Trophoblast cell (in vitro differentiated cells and primary cell): ENCODE measurements at regions not wholly inside any gene's neighbourhood (a gene's known extent, or its start where the extent isn't known, plus 50 kb on each side); places are given as distances from the start of the nearest gene placed in this dataset.

ENCODE experiments used
- DNase-seq, 2 donors: peaks; one replicate each; pipeline ENCODE4 v3.0.0-alpha.2; 2016
- H2AFZ ChIP-seq: 2 replicates; pipeline ENCODE4 v1.6.1; 2013; ENCODE audit warnings: low read length, moderate library complexity, mild to moderate bottlenecking; ENCODE audit not compliant: insufficient read depth, poor library complexity
- H2AK5ac ChIP-seq: 2 replicates; pipeline ENCODE4 v1.6.1; 2013; ENCODE audit warnings: mild to moderate bottlenecking, low read length
- H2BK120ac ChIP-seq: 2 replicates; pipeline ENCODE4 v1.6.1; 2013; ENCODE audit warnings: low read length, mild to moderate bottlenecking, moderate library complexity; ENCODE audit not compliant: insufficient read depth, poor library complexity
- H2BK12ac ChIP-seq: 2 replicates; pipeline ENCODE4 v1.6.1; 2013; ENCODE audit warnings: mild to moderate bottlenecking, low read length, moderate library complexity
- H2BK5ac ChIP-seq: 2 replicates; pipeline ENCODE4 v1.6.1; 2013; ENCODE audit warnings: low read length, low read depth, moderate library complexity, mild to moderate bottlenecking; ENCODE audit not compliant: poor library complexity
- H3K14ac ChIP-seq: 2 replicates; pipeline ENCODE4 v1.6.1; 2013; ENCODE audit warnings: mild to moderate bottlenecking, low read length
- H3K18ac ChIP-seq: 2 replicates; pipeline ENCODE4 v1.6.1; 2013; ENCODE audit warnings: mild to moderate bottlenecking, low read length
- H3K23ac ChIP-seq: 2 replicates; pipeline ENCODE4 v1.6.1; 2013; ENCODE audit warnings: low read length
- H3K27ac ChIP-seq: 2 replicates; pipeline ENCODE4 v1.5.1; 2013; ENCODE audit warnings: low read depth, mild to moderate bottlenecking, inconsistent platforms, low read length, moderate library complexity
- H3K27me3 ChIP-seq: 2 replicates; pipeline ENCODE4 v1.6.1; 2013; ENCODE audit warnings: inconsistent platforms, mild to moderate bottlenecking, low read length, moderate library complexity; ENCODE audit not compliant: insufficient read depth
- H3K36me3 ChIP-seq, 2 experiments: 1 replicate in 1 of 2; 2 replicates in 1 of 2; pipeline ENCODE4 v1.6.1; 2013; ENCODE audit warnings: low read length in 2 of 2, mild to moderate bottlenecking in 2 of 2, moderate library complexity in 1 of 2; ENCODE audit not compliant: insufficient read depth in 2 of 2, control insufficient read depth in 1 of 2
- H3K4ac ChIP-seq: 2 replicates; pipeline ENCODE4 v1.6.1; 2013; ENCODE audit warnings: low read depth, mild to moderate bottlenecking, low read length, moderate library complexity
- H3K4me1 ChIP-seq, 2 experiments: 1 replicate in 1 of 2; 2 replicates in 1 of 2; pipeline ENCODE4 v1.6.1; 2013; ENCODE audit warnings: low read length in 2 of 2, mild to moderate bottlenecking in 2 of 2, moderate library complexity in 1 of 2; ENCODE audit not compliant: insufficient read depth in 2 of 2, control insufficient read depth in 1 of 2
- H3K4me2 ChIP-seq: 2 replicates; pipeline ENCODE4 v1.6.1; 2013; ENCODE audit warnings: inconsistent platforms, mild to moderate bottlenecking, low read length, moderate library complexity
- H3K4me3 ChIP-seq: 2 replicates; pipeline ENCODE4 v1.5.1; 2013; ENCODE audit warnings: mild to moderate bottlenecking, low read depth, low read length, inconsistent platforms
- H3K79me1 ChIP-seq: one replicate; pipeline ENCODE4 v1.6.1; 2013; ENCODE audit warnings: low read length
- H3K79me2 ChIP-seq: 2 replicates; pipeline ENCODE4 v1.6.1; 2013; ENCODE audit warnings: low read length, mild to moderate bottlenecking; ENCODE audit not compliant: control insufficient read depth, insufficient read depth, poor library complexity
- H3K9ac ChIP-seq: 2 replicates; pipeline ENCODE4 v1.6.1; 2013; ENCODE audit warnings: mild to moderate bottlenecking, low read length
- H3K9me3 ChIP-seq: 2 replicates; pipeline ENCODE4 v1.6.1; 2013; ENCODE audit warnings: low read depth, mild to moderate bottlenecking, control low read depth, inconsistent platforms, low read length; ENCODE audit not compliant: insufficient read depth
- H4K12ac ChIP-seq: 2 replicates; pipeline ENCODE4 v1.6.1; 2013; ENCODE audit warnings: low read depth, mild to moderate bottlenecking, low read length, moderate library complexity
- H4K8ac ChIP-seq: 2 replicates; pipeline ENCODE4 v1.6.1; 2013; ENCODE audit warnings: low read depth, mild to moderate bottlenecking, low read length, moderate library complexity
- H4K91ac ChIP-seq: one replicate; pipeline ENCODE4 v1.6.1; 2013; ENCODE audit warnings: low read depth, mild to moderate bottlenecking, low read length, moderate library complexity
- WGBS: extraction: QIAGEN DNeasy Blood & Tissue Kit; methylation state at CpG from one replicate; pipeline ENCODE4 v1.1.7; 2013; ENCODE audit warnings: missing lambda C conversion rate; ENCODE audit not compliant: insufficient read length, insufficient coverage; ENCODE audit errors: extremely low coverage; 5-methylcytosine and 5-hydroxymethylcytosine counted together

- Histone ChIP-seq H2BK12ac (no peak overlapping the region), H3K4me1 (no peaks in the 10 kb centered on the region), H3K18ac (no peak overlapping the region), H4K12ac (no peak overlapping the region), H3K27me3 (no peaks in the 10 kb centered on the region), H2BK5ac (no peak overlapping the region), H3K9ac (no peak overlapping the region), H2BK120ac (no peak overlapping the region), H3K36me3 (no peaks in the 10 kb centered on the region), H2AK5ac (no peak overlapping the region), H3K4me2 (no peak overlapping the region), H3K79me2 (no peaks in the 10 kb centered on the region), H3K27ac (no peak overlapping the region), H2AFZ (no peak overlapping the region), H4K8ac (no peak overlapping the region), H3K23ac (no peak overlapping the region), H3K14ac (no peak overlapping the region), H4K91ac (no peak overlapping the region), H3K4ac (no peak overlapping the region), H3K79me1 (no peaks in the 10 kb centered on the region), H3K9me3 (peaks cover 1% of the 10 kb centered on the region), H3K4me3 (no peak overlapping the region)
- no peak for DNase-seq
- no CpG with 5 or more reads among the region's 7 CpGs for WGBS
Measured at GRCh38 chr13:94947965-94948371, 235.6 kb upstream of the SOX21 start.

DNA sequence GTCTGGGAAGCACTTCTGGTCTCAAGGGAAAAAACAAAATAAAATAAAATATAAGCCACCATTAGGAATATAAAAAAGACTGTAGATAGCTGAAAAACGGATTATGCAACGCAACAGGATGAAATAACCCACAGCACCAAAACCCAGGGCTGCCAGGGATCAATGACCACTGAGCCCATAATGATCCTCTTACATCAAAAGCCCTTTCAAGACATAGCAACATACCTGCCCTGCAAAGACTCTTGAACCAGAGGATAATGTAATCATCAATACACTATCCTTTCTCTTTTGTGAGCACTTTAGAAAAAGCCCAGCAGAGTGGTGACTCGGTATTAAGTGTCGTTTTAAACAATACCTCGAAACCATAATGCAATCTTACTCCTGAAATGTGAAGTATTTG, 235.0 kb upstream of the SOX21 start:
- no peak overlapping the region for H2AFZ ChIP-seq
- H3K14ac ChIP-seq: no peak overlapping the region
- no peak overlapping the region for H2AK5ac ChIP-seq
- no peaks in the 10 kb centered on the region for H3K36me3 ChIP-seq
- no peak for DNase-seq
- no peaks in the 10 kb centered on the region for H3K27me3 ChIP-seq
- H2BK12ac ChIP-seq: no peak overlapping the region
- H3K4ac ChIP-seq: no peak overlapping the region
- H3K23ac ChIP-seq: no peak overlapping the region
- no peak overlapping the region for H2BK5ac ChIP-seq
- no peaks in the 10 kb centered on the region for H3K79me2 ChIP-seq
- no peak overlapping the region for H4K12ac ChIP-seq
- H3K27ac ChIP-seq: no peak overlapping the region
- no peak overlapping the region for H3K18ac ChIP-seq
- H3K4me3 ChIP-seq: no peak overlapping the region
- no peaks in the 10 kb centered on the region for H3K4me1 ChIP-seq
- H4K91ac ChIP-seq: no peak overlapping the region
- peaks cover 1% of the 10 kb centered on the region for H3K9me3 ChIP-seq
- no peak overlapping the region for H3K4me2 ChIP-seq
- no CpG with 5 or more reads among the region's 5 CpGs for WGBS
- H2BK120ac ChIP-seq: no peak overlapping the region
- H4K8ac ChIP-seq: no peak overlapping the region
- no peak overlapping the region for H3K9ac ChIP-seq
- no peaks in the 10 kb centered on the region for H3K79me1 ChIP-seq

DNA sequence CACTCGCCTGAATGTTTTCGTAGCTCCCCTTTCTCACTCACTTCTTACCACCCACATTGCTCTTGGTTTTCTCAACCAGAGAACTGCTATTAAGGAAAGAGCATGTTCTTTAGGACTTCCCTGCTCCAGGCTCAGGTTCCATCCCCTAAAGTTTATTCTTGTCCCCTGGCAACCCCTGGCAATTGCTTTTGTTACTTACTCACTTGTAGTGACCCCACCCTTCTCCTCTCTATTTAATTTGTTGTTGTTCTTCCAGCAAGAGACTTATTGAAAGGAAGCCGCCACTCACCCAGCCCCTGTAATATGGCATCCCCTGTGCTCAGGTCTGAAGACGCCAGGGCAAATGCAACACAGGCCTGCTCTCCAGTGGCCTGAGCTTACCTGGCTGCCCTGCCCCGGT, 233.7 kb upstream of the SOX21 start:
- Histone ChIP-seq H4K8ac (no peak overlapping the region), H3K4ac (no peak overlapping the region), H3K18ac (no peak overlapping the region), H3K9ac (no peak overlapping the region), H3K4me1 (no peaks in the 10 kb centered on the region), H3K36me3 (no peaks in the 10 kb centered on the region), H3K4me3 (no peak overlapping the region), H3K9me3 (no peaks in the 10 kb centered on the region), H3K14ac (no peak overlapping the region), H3K79me1 (no peaks in the 10 kb centered on the region), H3K27ac (no peak overlapping the region), H3K27me3 (no peaks in the 10 kb centered on the region), H4K91ac (no peak overlapping the region), H2BK120ac (no peak overlapping the region), H2AK5ac (no peak overlapping the region), H3K79me2 (no peaks in the 10 kb centered on the region), H2AFZ (no peak overlapping the region), H4K12ac (no peak overlapping the region), H3K4me2 (no peak overlapping the region), H3K23ac (no peak overlapping the region), H2BK5ac (no peak overlapping the region), H2BK12ac (no peak overlapping the region)
- DNase-seq: no peak
- no CpG with 5 or more reads among the region's 5 CpGs for WGBS

DNA sequence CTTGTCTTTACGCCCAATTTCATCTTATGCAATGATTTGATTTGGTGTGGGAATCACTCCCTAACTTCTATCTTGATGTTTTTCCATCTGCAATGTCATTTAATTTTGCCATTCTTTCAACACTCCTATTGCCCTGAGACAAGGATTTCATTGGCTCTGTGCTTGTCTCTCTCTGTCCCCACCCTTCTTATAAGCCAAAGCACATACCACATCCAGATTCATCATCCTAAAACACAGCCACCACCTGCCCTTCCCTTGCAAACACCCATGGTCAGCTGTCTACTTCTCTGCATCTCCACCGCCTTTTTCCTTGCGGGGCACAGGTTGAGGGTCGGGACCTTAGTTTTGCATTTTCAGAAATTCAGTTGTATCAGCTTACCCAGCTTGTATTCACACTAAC, 225.8 kb upstream of the SOX21 start:
- H3K27ac ChIP-seq: no peak overlapping the region
- no peak overlapping the region for H4K91ac ChIP-seq
- no peaks in the 10 kb centered on the region for H3K27me3 ChIP-seq
- H3K79me1 ChIP-seq: no peaks in the 10 kb centered on the region
- no peak overlapping the region for H2BK12ac ChIP-seq
- H3K4me1 ChIP-seq: no peaks in the 10 kb centered on the region
- H3K9ac ChIP-seq: no peak overlapping the region
- H3K4ac ChIP-seq: no peak overlapping the region
- no peak overlapping the region for H2BK5ac ChIP-seq
- no peak overlapping the region for H3K18ac ChIP-seq
- H3K4me3 ChIP-seq: no peak overlapping the region
- H4K12ac ChIP-seq: no peak overlapping the region
- no peak overlapping the region for H3K14ac ChIP-seq
- H2AK5ac ChIP-seq: no peak overlapping the region
- WGBS: no CpG with 5 or more reads among the region's 4 CpGs
- no peaks in the 10 kb centered on the region for H3K36me3 ChIP-seq
- H3K9me3 ChIP-seq: peaks cover 5% of the 10 kb centered on the region
- no peak for DNase-seq
- H3K23ac ChIP-seq: no peak overlapping the region
- H4K8ac ChIP-seq: no peak overlapping the region
- no peak overlapping the region for H2AFZ ChIP-seq
- H2BK120ac ChIP-seq: no peak overlapping the region
- H3K4me2 ChIP-seq: no peak overlapping the region
- H3K79me2 ChIP-seq: no peaks in the 10 kb centered on the region

- no peaks in the 10 kb centered on the region for H3K79me1 ChIP-seq
- no peak overlapping the region for H2AFZ ChIP-seq
- H3K18ac ChIP-seq: no peak overlapping the region
Measured at GRCh38 chr13:94936633-94937032, 224.3 kb upstream of the SOX21 start.

More at GRCh38 chr13:94936633-94937032, 224.3 kb upstream of the SOX21 start:
- no peak overlapping the region for H3K23ac ChIP-seq
- H3K9ac ChIP-seq: no peak overlapping the region
- no peak overlapping the region for H2BK120ac ChIP-seq
- no peak overlapping the region for H4K91ac ChIP-seq
- H3K4me3 ChIP-seq: no peak overlapping the region
- no peaks in the 10 kb centered on the region for H3K79me2 ChIP-seq
- H4K12ac ChIP-seq: no peak overlapping the region
- no peak overlapping the region for H3K14ac ChIP-seq
- DNase-seq: no peak
- no peak overlapping the region for H3K4me2 ChIP-seq
- no peak overlapping the region for H2AK5ac ChIP-seq
- no peaks in the 10 kb centered on the region for H3K4me1 ChIP-seq
- no peak overlapping the region for H2BK5ac ChIP-seq
- H3K9me3 ChIP-seq: peaks cover 6% of the 10 kb centered on the region
- H4K8ac ChIP-seq: no peak overlapping the region
- H3K27me3 ChIP-seq: no peaks in the 10 kb centered on the region
- no peak overlapping the region for H3K27ac ChIP-seq
- H3K4ac ChIP-seq: no peak overlapping the region
- no peak overlapping the region for H2BK12ac ChIP-seq
- no peaks in the 10 kb centered on the region for H3K36me3 ChIP-seq
